A549 (cell line): ENCODE measurements at regions not wholly inside any gene's neighbourhood (a gene's known extent, or its start where the extent isn't known, plus 50 kb on each side); places are given as distances from the start of the nearest gene placed in this dataset.

Experiments used
- ATAC-seq, 2 experiments: fragments of 200-7000 bp in 1 of 2; fragments of >200 bp in 1 of 2; cut with Nextera tagmentation in 1 of 2; cut with Tn5 transposase in 1 of 2; 3 replicates each; pipeline versions ENCODE4 v1.8.0 to v1.9.1; 2018 to 2020; ENCODE audit warnings: mild to moderate bottlenecking in 1 of 2, moderate library complexity in 1 of 2
- CTCF ChIA-PET: fragments of 300-600 bp; sonication (Branson Sonifier 250); formaldehyde crosslinking; extraction: SDS; loops from one replicate; lab custom pipeline; 2021; ENCODE audit warnings: antibody characterized with exemption, inconsistent platforms; lab: Yijun Ruan, JAX
- POLR2A ChIA-PET: fragments of 350-600 bp; formaldehyde crosslinking; extraction: SDS; loops from one replicate; lab custom pipeline; 2021; ENCODE audit warnings: antibody characterized with exemption, inconsistent platforms; lab: Yijun Ruan, JAX
- DNase-seq, 2 experiments: peaks; one replicate each; pipeline versions ENCODE4 v3.0.0 to v3.0.0-alpha.2; 2011 to 2016; ENCODE audit warnings: low read depth in 1 of 2, low spot score in 1 of 2
- FAIRE-seq: peaks from 2 replicates; lab custom pipeline; 2011; peaks lifted over from hg19 to GRCh38; lab: Jason Lieb, UNC
- H3K27ac ChIP-seq, 2 experiments: fragments of >200 bp; sonication (Bioruptor Twin); formaldehyde crosslinking; 3 replicates each; pipeline ENCODE4 v1.5.1; 2016 to 2017
- H3K4me1 ChIP-seq: fragments of >200 bp; sonication (Bioruptor Twin); formaldehyde crosslinking; 3 replicates; pipeline ENCODE4 v1.6.1; 2016
- H3K4me2 ChIP-seq: fragments of >200 bp; sonication (Bioruptor Twin); formaldehyde crosslinking; 3 replicates; pipeline ENCODE4 v1.6.1; 2016
- H3K4me3 ChIP-seq: fragments of >200 bp; sonication (Bioruptor Twin); formaldehyde crosslinking; 3 replicates; pipeline ENCODE4 v1.5.1; 2016
- H3K9me3 ChIP-seq: fragments of >200 bp; sonication (Bioruptor Twin); formaldehyde crosslinking; 3 replicates; pipeline ENCODE4 v1.6.1; 2016
- ATOH8 ChIP-seq: fragments of 250-450 bp; sonication (Bioruptor Pico); IDR thresholded peaks from 2 replicates; pipeline ENCODE4 v1.5.0; 2020; ENCODE audit warnings: low read depth, mild to moderate bottlenecking, moderate library complexity
- BHLHE40 ChIP-seq: IDR thresholded peaks from 2 replicates; pipeline ENCODE4 v1.6.1; 2012; ENCODE audit warnings: low read depth, low read length, inconsistent platforms
- CBX2 ChIP-seq: fragments of 200-600 bp; sonication (generic); IDR thresholded peaks from 2 replicates; pipeline ENCODE4 v1.6.1; 2016; ENCODE audit warnings: low read depth, mild to moderate bottlenecking, borderline replicate concordance
- CBX8 ChIP-seq: fragments of 200-600 bp; sonication (generic); IDR thresholded peaks from 2 replicates; pipeline ENCODE4 v1.6.1; 2016
- CHD2 ChIP-seq: fragments of 150-350 bp; IDR thresholded peaks from 2 replicates; pipeline ENCODE4 v1.6.1; 2014; ENCODE audit warnings: low read length; ENCODE audit not compliant: partially characterized antibody
- EHF ChIP-seq: fragments of 250-450 bp; sonication (Bioruptor Pico); IDR thresholded peaks from 2 replicates; pipeline ENCODE4 v1.5.0; 2020; ENCODE audit warnings: mild to moderate bottlenecking
- ELK1 ChIP-seq: fragments of 150-350 bp; IDR thresholded peaks from 2 replicates; pipeline ENCODE4 v1.6.1; 2014; ENCODE audit warnings: low read depth, mild to moderate bottlenecking, low read length
- ESRRA ChIP-seq: fragments of 150-350 bp; IDR thresholded peaks from 2 replicates; pipeline ENCODE4 v1.6.1; 2014; ENCODE audit warnings: mild to moderate bottlenecking, low read length, borderline replicate concordance
- FOSB ChIP-seq: fragments of 250-450 bp; sonication (Bioruptor Pico); IDR thresholded peaks from 2 replicates; pipeline ENCODE4 v1.5.0; 2020; ENCODE audit warnings: mild to moderate bottlenecking, moderate library complexity
- FOXS1 ChIP-seq: fragments of 250-450 bp; sonication (Bioruptor Pico); IDR thresholded peaks from 2 replicates; pipeline ENCODE4 v1.5.0; 2020; ENCODE audit warnings: mild to moderate bottlenecking, moderate library complexity
- HMGXB4 ChIP-seq: fragments of 250-450 bp; sonication (Bioruptor Pico); IDR thresholded peaks from 2 replicates; pipeline ENCODE4 v1.5.0; 2021; ENCODE audit warnings: mild to moderate bottlenecking, moderate library complexity, borderline replicate concordance
- HOXA7 ChIP-seq: fragments of 250-450 bp; sonication (Bioruptor Pico); IDR thresholded peaks from 2 replicates; pipeline ENCODE4 v1.5.0; 2020; ENCODE audit warnings: mild to moderate bottlenecking, moderate library complexity
- HOXB5 ChIP-seq: fragments of 250-450 bp; sonication (Bioruptor Pico); IDR thresholded peaks from 2 replicates; pipeline ENCODE4 v1.5.0; 2020; ENCODE audit warnings: mild to moderate bottlenecking, moderate library complexity
- MAX ChIP-seq: IDR thresholded peaks from 2 replicates; pipeline ENCODE4 v1.6.1; 2012
- MAZ ChIP-seq: fragments of 150-350 bp; IDR thresholded peaks from 2 replicates; pipeline ENCODE4 v1.6.1; 2014; ENCODE audit warnings: antibody characterized with exemption, low read depth, low read length, borderline replicate concordance
- NPAS2 ChIP-seq: fragments of 250-450 bp; sonication (Bioruptor Pico); IDR thresholded peaks from 2 replicates; pipeline ENCODE4 v1.8.0; 2022; ENCODE audit warnings: mild to moderate bottlenecking, moderate library complexity, borderline replicate concordance
- PBX3 ChIP-seq: IDR thresholded peaks from 2 replicates; pipeline ENCODE4 v1.6.1; 2012
- PHF8 ChIP-seq: fragments of 200-600 bp; sonication (generic); IDR thresholded peaks from 2 replicates; pipeline ENCODE4 v1.6.1; 2016; ENCODE audit warnings: low read depth, mild to moderate bottlenecking, antibody characterized with exemption, moderate library complexity, borderline replicate concordance
- POLR2AphosphoS2 ChIP-seq: conservative IDR thresholded peaks from 2 replicates; pipeline ENCODE4 v1.6.1; 2012; ENCODE audit warnings: low read length, improper control_type of control experiment, inconsistent platforms
- RAD21 ChIP-seq, 2 experiments: fragments of >200 bp in 1 of 2; sonication (Bioruptor Twin) in 1 of 2; formaldehyde crosslinking in 1 of 2; IDR thresholded peaks in 1 of 2; conservative IDR thresholded peaks in 1 of 2; 2 replicates in 1 of 2; 3 replicates in 1 of 2; pipeline ENCODE4 v1.6.1; 2012 to 2018; ENCODE audit warnings: inconsistent platforms in 1 of 2
- RNF2 ChIP-seq: fragments of 200-600 bp; sonication (generic); IDR thresholded peaks from 2 replicates; pipeline ENCODE4 v1.6.1; 2016; ENCODE audit warnings: low read depth, mild to moderate bottlenecking, antibody characterized with exemption, moderate library complexity, borderline replicate concordance
- SMC3 ChIP-seq: fragments of >200 bp; sonication (Bioruptor Twin); formaldehyde crosslinking; IDR thresholded peaks from 3 replicates; pipeline ENCODE4 v1.6.1; 2018; ENCODE audit warnings: inconsistent platforms
- TP53 ChIP-seq: fragments of 250-450 bp; sonication (Bioruptor Pico); IDR thresholded peaks from 2 replicates; pipeline ENCODE4 v1.5.0; 2021; ENCODE audit warnings: mild to moderate bottlenecking, moderate library complexity
- ZC3H11A ChIP-seq: fragments of 450-650 bp; IDR thresholded peaks from 2 replicates; pipeline ENCODE4 v1.6.1; 2014; ENCODE audit warnings: antibody characterized with exemption, mild to moderate bottlenecking
- ZFP36 ChIP-seq: fragments of 450-650 bp; IDR thresholded peaks from 2 replicates; pipeline ENCODE4 v1.6.1; 2014; ENCODE audit warnings: borderline replicate concordance; ENCODE audit not compliant: partially characterized antibody
- ZNF302 ChIP-seq: fragments of 250-450 bp; sonication (Bioruptor Pico); IDR thresholded peaks from 2 replicates; pipeline ENCODE4 v1.9.0; 2021; ENCODE audit warnings: inconsistent platforms, mild to moderate bottlenecking, moderate library complexity
- ZSCAN20 ChIP-seq: fragments of 250-450 bp; sonication (Bioruptor Pico); IDR thresholded peaks from 2 replicates; pipeline ENCODE4 v1.8.0; 2022; ENCODE audit warnings: mild to moderate bottlenecking, moderate library complexity
- WGBS: methylation state at CpG from one replicate; pipeline ENCODE4 v1.1.6; 2017; ENCODE audit errors: missing lambda C conversion rate; 5-methylcytosine and 5-hydroxymethylcytosine counted together

- H3K9me3 ChIP-seq, result peaks cover 4% of the 10 kb centered on the region; the same call in 2 of the 3 replicates
- POLR2A ChIA-PET, result no interaction called here
- FAIRE-seq (no peak), ATAC-seq (no peak), DNase-seq (no peak)
- H3K4me1 ChIP-seq, result no peaks in the 10 kb centered on the region
- CTCF ChIA-PET, result no interaction called here
- H3K4me2 ChIP-seq, result no peak overlapping the region
- no peak overlapping the region for H3K4me3 ChIP-seq
- TF ChIP-seq SMC3, result no peak
- TF ChIP-seq ESRRA, result no peak
- TF ChIP-seq FOSB (CRISPR knock-in tag), result no peak
- TF ChIP-seq PHF8, result no peak
- TF ChIP-seq ZNF302, result no peak
- TF ChIP-seq CBX2, result no peak
- no peak for TF ChIP-seq RAD21 (conservative IDR thresholded peaks at IDR 0.05 in 1 of 2, IDR thresholded peaks at IDR 0.05 in 1 of 2)
- TF ChIP-seq FOXS1 (CRISPR knock-in tag), result no peak
- TF ChIP-seq ZC3H11A, result no peak
- 77% methylated on average over 3 of the region's 3 CpGs for WGBS
- H3K27ac ChIP-seq, result no peak overlapping the region
Measured at GRCh38 chr2:150109028-150109427, 378.4 kb downstream of the RND3 start.

GRCh38 chr2:150107816-150108215 is 379.7 kb downstream of the RND3 start:
- Histone ChIP-seq H3K9me3 (peaks cover 4% of the 10 kb centered on the region; the same call in 2 of the 3 replicates), H3K4me3 (no peak overlapping the region), H3K27ac (no peak overlapping the region)
- POLR2A ChIA-PET, result no interaction called here
- DNase-seq, result no peak
- FAIRE-seq, result no peak
- TF ChIP-seq CHD2 (no peak), HOXA7 (CRISPR knock-in tag) (no peak), EHF (CRISPR knock-in tag) (no peak), ELK1 (no peak), HMGXB4 (CRISPR knock-in tag) (no peak), HOXB5 (CRISPR knock-in tag) (no peak), ZFP36 (no peak), ATOH8 (CRISPR knock-in tag) (no peak), TP53 (CRISPR knock-in tag) (no peak), CBX2 (no peak), ZSCAN20 (CRISPR knock-in tag) (no peak), CBX8 (no peak), NPAS2 (CRISPR knock-in tag) (no peak), MAX (no peak), BHLHE40 (no peak), POLR2AphosphoS2 (no peak), MAZ (no peak), PBX3 (no peak), RNF2 (no peak)
- TF ChIP-seq, all 56 proteins: peak for 0
- Histone ChIP-seq H3K4me1 (no peaks in the 10 kb centered on the region), H3K4me2 (no peak overlapping the region)
- ATAC-seq, result no peak
- CTCF ChIA-PET, result no interaction called here
- WGBS, result 76% methylated on average over 2 of the region's 2 CpGs
